ENCODE measurements at regions not wholly inside any gene's neighbourhood (a gene's known extent, or its start where the extent isn't known, plus 50 kb on each side); places are given as distances from the start of the nearest gene placed in this dataset.
A peak's percentile ranks its signal among the peaks of the same experiment; 100 is the strongest.

DNA sequence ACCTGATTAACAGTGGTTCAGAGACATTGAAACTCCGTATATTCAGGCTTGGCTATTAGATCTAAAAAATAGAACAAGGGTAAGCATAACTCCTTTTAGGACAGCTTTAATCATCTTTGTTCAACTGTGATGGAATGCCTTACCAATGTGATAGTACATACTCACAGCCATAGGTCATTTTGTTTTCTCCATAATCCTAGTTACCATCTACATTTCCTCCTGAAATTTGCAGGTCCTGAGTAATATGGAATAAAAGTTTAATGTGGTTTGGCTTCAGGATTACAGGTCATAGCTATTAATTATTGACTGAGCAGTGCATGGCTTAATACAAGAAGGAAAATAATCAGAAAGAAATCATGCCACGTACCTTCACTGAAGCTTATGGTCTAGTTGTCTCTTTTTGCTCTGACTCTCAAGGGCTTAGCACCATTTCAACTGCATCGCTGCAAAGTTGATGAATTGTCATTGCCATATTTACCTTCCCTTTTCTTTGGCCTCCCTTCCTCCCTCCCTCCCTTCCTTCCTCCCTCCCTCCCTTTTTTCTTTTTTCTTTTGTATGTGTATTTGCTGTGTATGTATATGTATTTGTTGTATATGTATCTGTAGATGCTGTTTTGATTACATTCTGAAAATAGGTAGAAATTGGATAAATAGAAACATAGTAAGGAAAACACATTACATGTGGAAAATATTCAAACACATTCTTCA is 250.9 kb upstream of the ZNF608 start:
- no peaks in the 10 kb centered on the region for H3K36me3 ChIP-seq (ENCODE audit: insufficient read depth, low read length)
- H3K27ac ChIP-seq (ENCODE audit: low read length): no peak overlapping the region
- H3K9ac ChIP-seq (ENCODE audit: low read length): no peak overlapping the region
- H3K4me3 ChIP-seq (ENCODE audit: low read length): no peak overlapping the region
- no peaks in the 10 kb centered on the region for H3K9me3 ChIP-seq (ENCODE audit: low read length)
- H3K4me1 ChIP-seq (ENCODE audit: low read length): peaks cover 7% of the 10 kb centered on the region
- no peaks in the 10 kb centered on the region for H4K20me1 ChIP-seq (ENCODE audit: insufficient read depth, low read depth, low read length)
- no peaks in the 10 kb centered on the region for H3K79me2 ChIP-seq (ENCODE audit: low read length)
- H3K27me3 ChIP-seq (ENCODE audit: low read length): no peaks in the 10 kb centered on the region
- no peak for DNase-seq
- no peak overlapping the region for H2AFZ ChIP-seq (ENCODE audit: low read length)
- H3K9me2 ChIP-seq (replicated peaks; ENCODE audit: insufficient read depth, low read length): no peaks in the 10 kb centered on the region
- no peak overlapping the region for H3K4me2 ChIP-seq (ENCODE audit: low read depth, low read length, poor library complexity, severe bottlenecking)

DNA sequence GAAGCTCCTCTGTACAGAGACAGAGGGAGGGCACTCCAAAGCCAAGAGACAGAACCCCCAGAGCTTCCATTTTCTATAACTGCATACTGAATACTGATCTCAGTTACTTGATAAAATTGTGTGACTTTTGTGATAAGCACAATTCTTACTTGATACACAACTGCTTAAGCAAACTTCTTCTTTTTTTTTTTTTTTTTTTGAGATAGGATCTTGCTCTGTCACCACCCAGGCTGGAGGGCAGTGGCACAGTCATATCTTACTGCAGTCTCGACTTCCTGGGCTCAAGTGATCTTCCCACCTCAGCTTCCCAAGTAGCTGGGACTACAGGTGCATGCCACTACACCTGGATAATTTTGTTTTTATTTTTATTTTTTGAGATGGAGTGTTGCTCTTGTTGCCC is 252.1 kb upstream of the ZNF608 start:
- peaks cover 7% of the 10 kb centered on the region for H3K4me1 ChIP-seq (ENCODE audit: low read length)
- no peaks in the 10 kb centered on the region for H3K27me3 ChIP-seq (ENCODE audit: low read length)
- H3K79me2 ChIP-seq (ENCODE audit: low read length): no peaks in the 10 kb centered on the region
- no peak overlapping the region for H3K4me2 ChIP-seq (ENCODE audit: low read depth, low read length, poor library complexity, severe bottlenecking)
- H3K27ac ChIP-seq (ENCODE audit: low read length): no peak overlapping the region
- no peaks in the 10 kb centered on the region for H3K9me2 ChIP-seq (replicated peaks; ENCODE audit: insufficient read depth, low read length)
- no peaks in the 10 kb centered on the region for H3K36me3 ChIP-seq (ENCODE audit: insufficient read depth, low read length)
- no peak overlapping the region for H2AFZ ChIP-seq (ENCODE audit: low read length)
- H3K4me3 ChIP-seq (ENCODE audit: low read length): no peak overlapping the region
- no peaks in the 10 kb centered on the region for H3K9me3 ChIP-seq (ENCODE audit: low read length)
- H4K20me1 ChIP-seq (ENCODE audit: insufficient read depth, low read depth, low read length): no peaks in the 10 kb centered on the region
- H3K9ac ChIP-seq (ENCODE audit: low read length): no peak overlapping the region
- no peak for DNase-seq

DNA sequence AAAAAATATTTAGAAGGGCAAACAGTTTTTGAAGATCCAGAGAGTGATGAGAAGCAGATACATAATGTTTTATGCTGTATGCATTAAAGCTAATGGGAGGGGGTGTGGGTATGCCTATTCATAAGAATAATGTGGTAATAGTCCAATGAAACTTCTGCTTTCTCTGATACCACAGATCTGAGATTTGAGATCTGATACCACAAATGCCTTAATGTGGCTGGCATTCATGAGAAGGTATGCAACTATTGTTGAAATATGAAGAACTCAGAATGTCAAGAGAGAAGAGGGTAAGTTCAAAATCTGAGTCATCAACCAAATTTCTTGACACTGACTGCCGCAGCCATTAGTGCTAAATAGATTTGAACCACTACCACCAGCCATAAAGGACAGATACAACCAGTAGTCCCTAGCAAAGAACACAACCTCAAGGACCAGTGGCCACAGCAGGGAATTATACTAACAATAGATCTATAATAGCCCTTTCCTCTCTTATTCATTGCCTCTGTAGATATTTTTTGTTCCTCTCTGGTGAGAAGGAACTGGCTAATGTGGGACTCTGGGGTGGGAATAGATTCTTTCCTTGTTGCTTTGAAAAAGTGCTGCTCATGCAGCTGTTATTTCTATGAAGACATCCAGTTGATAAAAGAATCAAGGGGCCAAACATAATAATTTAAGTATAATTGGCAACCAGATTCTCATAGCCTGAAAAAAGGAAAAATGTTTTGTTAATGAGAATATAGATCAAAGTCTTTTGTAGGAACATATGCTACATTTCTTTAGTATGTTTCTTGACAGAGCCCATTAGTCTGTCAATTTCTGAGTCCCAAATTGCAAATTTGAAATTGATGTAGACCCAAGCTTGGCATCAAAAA is 256.5 kb upstream of the ZNF608 start:
- H3K36me3 ChIP-seq (ENCODE audit: insufficient read depth, low read length): no peaks in the 10 kb centered on the region
- no peak overlapping the region for H3K4me2 ChIP-seq (ENCODE audit: low read depth, low read length, poor library complexity, severe bottlenecking)
- H3K9me2 ChIP-seq (replicated peaks; ENCODE audit: insufficient read depth, low read length): no peaks in the 10 kb centered on the region
- no peaks in the 10 kb centered on the region for H3K27me3 ChIP-seq (ENCODE audit: low read length)
- DNase-seq: no peak
- no peaks in the 10 kb centered on the region for H4K20me1 ChIP-seq (ENCODE audit: insufficient read depth, low read depth, low read length)
- no peaks in the 10 kb centered on the region for H3K79me2 ChIP-seq (ENCODE audit: low read length)
- no peaks in the 10 kb centered on the region for H3K9me3 ChIP-seq (ENCODE audit: low read length)
- peaks cover 16% of the 10 kb centered on the region for H3K4me1 ChIP-seq (ENCODE audit: low read length)
- no peak overlapping the region for H3K27ac ChIP-seq (ENCODE audit: low read length)
- H2AFZ ChIP-seq (ENCODE audit: low read length): no peak overlapping the region
- H3K4me3 ChIP-seq (ENCODE audit: low read length): no peak overlapping the region
- no peak overlapping the region for H3K9ac ChIP-seq (ENCODE audit: low read length)

DNA sequence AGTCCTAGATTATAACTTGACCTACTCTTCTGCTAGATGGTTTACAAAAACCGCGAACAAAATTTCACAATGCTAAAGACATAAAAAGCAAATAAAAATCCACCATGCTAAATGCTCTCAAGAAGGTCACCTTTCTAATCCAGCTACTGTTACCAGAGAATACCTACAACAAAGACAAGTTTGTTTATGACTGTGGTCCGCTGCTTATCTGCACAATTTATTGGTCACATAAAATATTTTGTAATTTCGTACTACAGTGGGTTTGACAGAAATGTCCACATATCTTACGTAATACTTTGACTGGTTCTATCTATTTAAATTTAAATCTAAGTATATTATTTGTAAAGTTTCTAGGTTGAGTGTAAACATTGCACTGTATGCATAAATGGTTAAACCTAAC is 257.6 kb upstream of the ZNF608 start:
- Histone ChIP-seq H3K9me3 (ENCODE audit: low read length) (no peaks in the 10 kb centered on the region), H3K4me2 (ENCODE audit: low read depth, low read length, poor library complexity, severe bottlenecking) (no peak overlapping the region), H3K4me3 (ENCODE audit: low read length) (no peak overlapping the region), H3K4me1 (ENCODE audit: low read length) (peaks cover 16% of the 10 kb centered on the region), H3K9me2 (replicated peaks; ENCODE audit: insufficient read depth, low read length) (no peaks in the 10 kb centered on the region), H3K79me2 (ENCODE audit: low read length) (no peaks in the 10 kb centered on the region), H3K27ac (ENCODE audit: low read length) (no peak overlapping the region), H3K27me3 (ENCODE audit: low read length) (no peaks in the 10 kb centered on the region), H4K20me1 (ENCODE audit: insufficient read depth, low read depth, low read length) (no peaks in the 10 kb centered on the region), H2AFZ (ENCODE audit: low read length) (no peak overlapping the region), H3K36me3 (ENCODE audit: insufficient read depth, low read length) (no peaks in the 10 kb centered on the region), H3K9ac (ENCODE audit: low read length) (no peak overlapping the region)
- no peak for DNase-seq

DNA sequence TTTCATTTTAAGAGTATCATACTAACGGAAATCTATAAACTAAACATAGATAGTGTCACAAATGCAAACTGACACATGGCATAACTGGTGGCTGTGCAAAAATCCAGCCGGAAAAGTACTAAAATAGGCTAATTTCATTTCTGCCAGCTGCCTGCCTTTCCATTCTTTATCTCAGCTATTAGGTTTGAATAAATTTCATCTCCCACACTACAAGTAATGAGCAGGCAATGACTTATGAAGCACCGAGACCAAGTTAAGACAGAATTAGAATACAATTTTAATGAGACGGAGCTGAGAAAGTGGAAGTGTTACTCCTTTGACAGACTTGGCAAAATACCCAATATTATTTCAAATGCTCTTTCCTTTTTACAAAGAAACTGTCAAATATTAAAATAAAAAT is 258.8 kb upstream of the ZNF608 start:
- Histone ChIP-seq H3K9ac (ENCODE audit: low read length) (no peak overlapping the region), H3K79me2 (ENCODE audit: low read length) (no peaks in the 10 kb centered on the region), H4K20me1 (ENCODE audit: insufficient read depth, low read depth, low read length) (no peaks in the 10 kb centered on the region), H3K27me3 (ENCODE audit: low read length) (no peaks in the 10 kb centered on the region), H3K9me2 (replicated peaks; ENCODE audit: insufficient read depth, low read length) (no peaks in the 10 kb centered on the region), H2AFZ (ENCODE audit: low read length) (no peak overlapping the region), H3K4me2 (ENCODE audit: low read depth, low read length, poor library complexity, severe bottlenecking) (peak overlapping the region; percentile 27), H3K9me3 (ENCODE audit: low read length) (no peaks in the 10 kb centered on the region), H3K4me3 (ENCODE audit: low read length) (no peak overlapping the region), H3K27ac (ENCODE audit: low read length) (no peak overlapping the region), H3K4me1 (ENCODE audit: low read length) (peaks cover 10% of the 10 kb centered on the region), H3K36me3 (ENCODE audit: insufficient read depth, low read length) (no peaks in the 10 kb centered on the region)
- no peak for DNase-seq

DNA sequence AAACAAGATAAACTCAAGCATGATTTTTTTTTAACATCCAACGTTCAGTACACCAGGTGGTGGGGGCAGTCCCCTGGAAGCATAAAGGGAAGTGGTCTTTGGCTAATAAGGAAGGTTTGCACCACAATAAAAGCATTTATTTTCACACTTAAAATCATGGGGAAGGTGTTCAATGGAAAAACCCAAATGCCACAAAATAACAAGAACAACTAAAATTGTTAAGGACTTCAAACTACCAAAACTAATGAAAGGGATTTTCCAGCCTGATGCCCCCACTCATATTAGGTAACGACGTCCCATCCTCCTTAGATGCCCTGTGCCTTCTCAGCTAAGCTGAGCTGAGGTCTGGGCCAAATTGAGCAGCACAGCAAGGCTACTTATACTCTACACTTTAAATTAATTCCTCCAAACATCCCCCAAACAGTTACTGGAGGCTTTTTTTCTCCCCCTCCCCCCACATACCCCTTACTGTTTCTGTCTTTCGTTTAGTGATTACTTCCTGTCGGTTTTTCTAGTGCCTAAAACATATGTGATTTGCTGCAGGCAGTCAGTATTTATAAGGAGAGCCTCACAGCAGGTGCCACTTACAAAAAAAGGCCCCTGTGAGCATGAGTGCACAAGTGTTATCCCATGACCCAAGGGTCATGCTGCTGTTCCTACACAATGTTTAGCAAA is 259.7 kb upstream of the ZNF608 start:
- H3K27me3 ChIP-seq (ENCODE audit: low read length): no peaks in the 10 kb centered on the region
- no peak overlapping the region for H3K27ac ChIP-seq (ENCODE audit: low read length)
- H3K79me2 ChIP-seq (ENCODE audit: low read length): no peaks in the 10 kb centered on the region
- no peak overlapping the region for H3K4me2 ChIP-seq (ENCODE audit: low read depth, low read length, poor library complexity, severe bottlenecking)
- H3K9me3 ChIP-seq (ENCODE audit: low read length): no peaks in the 10 kb centered on the region
- no peaks in the 10 kb centered on the region for H4K20me1 ChIP-seq (ENCODE audit: insufficient read depth, low read depth, low read length)
- H3K36me3 ChIP-seq (ENCODE audit: insufficient read depth, low read length): no peaks in the 10 kb centered on the region
- H3K9ac ChIP-seq (ENCODE audit: low read length): no peak overlapping the region
- H3K4me1 ChIP-seq (ENCODE audit: low read length): peaks cover 9% of the 10 kb centered on the region
- H3K9me2 ChIP-seq (replicated peaks; ENCODE audit: insufficient read depth, low read length): no peaks in the 10 kb centered on the region
- DNase-seq: no peak
- no peak overlapping the region for H2AFZ ChIP-seq (ENCODE audit: low read length)
- H3K4me3 ChIP-seq (ENCODE audit: low read length): no peak overlapping the region

DNA sequence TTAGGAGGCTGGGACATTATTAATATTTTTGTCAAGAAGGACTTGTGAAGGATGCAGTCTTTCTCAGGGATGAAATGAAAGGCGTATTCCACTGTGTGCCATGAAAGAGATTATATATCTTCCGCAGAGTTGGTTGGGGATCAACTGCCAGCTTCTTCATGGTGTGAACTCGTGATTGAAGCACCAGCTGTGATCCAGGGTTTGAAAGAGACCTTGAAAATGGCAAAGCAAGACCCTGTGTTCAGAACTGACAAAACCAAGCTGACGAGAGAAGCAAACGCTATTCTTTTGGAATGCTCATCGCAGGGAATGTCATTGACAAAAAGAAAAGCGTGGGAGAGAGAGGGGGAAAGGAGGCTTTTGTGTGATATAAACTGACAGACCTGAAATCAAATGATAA is 263.9 kb upstream of the ZNF608 start:
- no peaks in the 10 kb centered on the region for H3K36me3 ChIP-seq (ENCODE audit: insufficient read depth, low read length)
- no peak overlapping the region for H3K27ac ChIP-seq (ENCODE audit: low read length)
- DNase-seq: no peak
- H3K9me2 ChIP-seq (replicated peaks; ENCODE audit: insufficient read depth, low read length): no peaks in the 10 kb centered on the region
- no peak overlapping the region for H3K4me3 ChIP-seq (ENCODE audit: low read length)
- no peaks in the 10 kb centered on the region for H3K79me2 ChIP-seq (ENCODE audit: low read length)
- H3K9ac ChIP-seq (ENCODE audit: low read length): no peak overlapping the region
- peaks cover 7% of the 10 kb centered on the region for H3K4me1 ChIP-seq (ENCODE audit: low read length)
- no peaks in the 10 kb centered on the region for H3K9me3 ChIP-seq (ENCODE audit: low read length)
- no peaks in the 10 kb centered on the region for H4K20me1 ChIP-seq (ENCODE audit: insufficient read depth, low read depth, low read length)
- H2AFZ ChIP-seq (ENCODE audit: low read length): no peak overlapping the region
- no peaks in the 10 kb centered on the region for H3K27me3 ChIP-seq (ENCODE audit: low read length)
- no peak overlapping the region for H3K4me2 ChIP-seq (ENCODE audit: low read depth, low read length, poor library complexity, severe bottlenecking)

DNA sequence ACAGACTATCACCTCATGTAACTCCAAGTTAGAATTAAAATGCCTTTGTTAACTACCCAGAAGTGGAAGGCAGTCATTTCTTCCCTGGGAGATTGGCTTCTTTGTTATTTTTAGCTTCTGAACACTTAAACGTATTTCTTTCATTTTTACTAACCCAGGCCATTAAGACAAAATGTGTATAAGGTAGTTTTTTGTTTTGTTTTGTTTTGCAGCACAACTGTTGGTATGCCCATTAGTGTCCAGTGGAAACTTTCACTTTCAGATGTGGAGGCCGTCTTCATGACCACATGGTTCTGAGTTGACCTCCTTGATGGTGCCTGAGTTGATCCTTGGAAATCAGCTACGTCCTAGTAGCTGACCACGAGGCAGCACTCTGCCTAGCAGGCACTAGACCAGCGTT is 264.6 kb upstream of the ZNF608 start:
- no peak overlapping the region for H3K9ac ChIP-seq (ENCODE audit: low read length)
- H3K27ac ChIP-seq (ENCODE audit: low read length): no peak overlapping the region
- peaks cover 5% of the 10 kb centered on the region for H3K4me1 ChIP-seq (ENCODE audit: low read length)
- H2AFZ ChIP-seq (ENCODE audit: low read length): no peak overlapping the region
- H3K9me3 ChIP-seq (ENCODE audit: low read length): no peaks in the 10 kb centered on the region
- H3K79me2 ChIP-seq (ENCODE audit: low read length): no peaks in the 10 kb centered on the region
- no peaks in the 10 kb centered on the region for H4K20me1 ChIP-seq (ENCODE audit: insufficient read depth, low read depth, low read length)
- no peak overlapping the region for H3K4me3 ChIP-seq (ENCODE audit: low read length)
- no peaks in the 10 kb centered on the region for H3K27me3 ChIP-seq (ENCODE audit: low read length)
- no peak for DNase-seq
- H3K9me2 ChIP-seq (replicated peaks; ENCODE audit: insufficient read depth, low read length): no peaks in the 10 kb centered on the region
- no peak overlapping the region for H3K4me2 ChIP-seq (ENCODE audit: low read depth, low read length, poor library complexity, severe bottlenecking)
- H3K36me3 ChIP-seq (ENCODE audit: insufficient read depth, low read length): no peaks in the 10 kb centered on the region

Data from Karpas-422 (cell line).